ENCODE measurements at regions not wholly inside any gene's neighbourhood (a gene's known extent, or its start where the extent isn't known, plus 50 kb on each side); places are given as distances from the start of the nearest gene placed in this dataset.

- TF ChIP-seq, protein P1, sequence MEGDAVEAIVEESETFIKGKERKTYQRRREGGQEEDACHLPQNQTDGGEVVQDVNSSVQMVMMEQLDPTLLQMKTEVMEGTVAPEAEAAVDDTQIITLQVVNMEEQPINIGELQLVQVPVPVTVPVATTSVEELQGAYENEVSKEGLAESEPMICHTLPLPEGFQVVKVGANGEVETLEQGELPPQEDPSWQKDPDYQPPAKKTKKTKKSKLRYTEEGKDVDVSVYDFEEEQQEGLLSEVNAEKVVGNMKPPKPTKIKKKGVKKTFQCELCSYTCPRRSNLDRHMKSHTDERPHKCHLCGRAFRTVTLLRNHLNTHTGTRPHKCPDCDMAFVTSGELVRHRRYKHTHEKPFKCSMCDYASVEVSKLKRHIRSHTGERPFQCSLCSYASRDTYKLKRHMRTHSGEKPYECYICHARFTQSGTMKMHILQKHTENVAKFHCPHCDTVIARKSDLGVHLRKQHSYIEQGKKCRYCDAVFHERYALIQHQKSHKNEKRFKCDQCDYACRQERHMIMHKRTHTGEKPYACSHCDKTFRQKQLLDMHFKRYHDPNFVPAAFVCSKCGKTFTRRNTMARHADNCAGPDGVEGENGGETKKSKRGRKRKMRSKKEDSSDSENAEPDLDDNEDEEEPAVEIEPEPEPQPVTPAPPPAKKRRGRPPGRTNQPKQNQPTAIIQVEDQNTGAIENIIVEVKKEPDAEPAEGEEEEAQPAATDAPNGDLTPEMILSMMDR (IDR thresholded peaks at IDR 0.05): no peak
- no peak for TF ChIP-seq POLR2A (IDR thresholded peaks at IDR 0.05)
Observed at GRCh38 chr7:45404622-45405021, 169.5 kb upstream of the ADCY1 start.
